ENCODE measurements at regions not wholly inside any gene's neighbourhood (a gene's known extent, or its start where the extent isn't known, plus 50 kb on each side); places are given as distances from the start of the nearest gene placed in this dataset.

GRCh38 chr15:52876991-52877663 lies 87.0 kb upstream of the ONECUT1 start:
- no peak for TF ChIP-seq FOSL1 (IDR thresholded peaks at IDR 0.05; ENCODE audit: low read depth)
- no peak for TF ChIP-seq POLR2AphosphoS5 (IDR thresholded peaks at IDR 0.05; ENCODE audit: low read depth, low read length)
- no peak for TF ChIP-seq CBX3 (IDR thresholded peaks at IDR 0.05; ENCODE audit: low read depth)
- TF ChIP-seq CTCF (IDR thresholded peaks at IDR 0.05 in 2 of 3, conservative IDR thresholded peaks at IDR 0.05 in 1 of 3; ENCODE audit: borderline replicate concordance in 1 of 3, insufficient read depth in 1 of 3, low read depth in 2 of 3, low read length in 2 of 3): no peak
- no peak for TF ChIP-seq MAX (IDR thresholded peaks at IDR 0.05)
- TF ChIP-seq ATF3 (IDR thresholded peaks at IDR 0.05): no peak
- TF ChIP-seq JUND (IDR thresholded peaks at IDR 0.05): no peak
- no peak for TF ChIP-seq POLR2A (IDR thresholded peaks at IDR 0.05; ENCODE audit: borderline replicate concordance, extremely low read depth, insufficient read depth, insufficient read length)
- TF ChIP-seq ELF1 (IDR thresholded peaks at IDR 0.05; ENCODE audit: borderline replicate concordance, low read depth): no peak
- TF ChIP-seq ZBTB33 (IDR thresholded peaks at IDR 0.05; ENCODE audit: extremely low read depth, insufficient replicate concordance, low read length): no peak
- TF ChIP-seq EZH2phosphoT487 (IDR thresholded peaks at IDR 0.05; ENCODE audit: borderline replicate concordance): no peak
- no peak for TF ChIP-seq REST (IDR thresholded peaks at IDR 0.05; ENCODE audit: low read depth)
- TF ChIP-seq CEBPB (IDR thresholded peaks at IDR 0.05; ENCODE audit: low read depth): no peak
- no peak for TF ChIP-seq YY1 (IDR thresholded peaks at IDR 0.05; ENCODE audit: extremely low read depth, insufficient replicate concordance, low read depth, low read length)
